Activated CD8-positive, alpha-beta memory T cell treated with anti-CD3 and anti-CD28 coated beads, Interleukin-2, amount 50 U/mL, for 24 hours (primary cell): ENCODE measurements at regions not wholly inside any gene's neighbourhood (a gene's known extent, or its start where the extent isn't known, plus 50 kb on each side); places are given as distances from the start of the nearest gene placed in this dataset.
"Not testable (repeated sequence)": the region's sequence is repeated elsewhere in the genome, so short reads cannot be mapped to it uniquely, and the experiment has no call there.

Experiments
- DNase-seq: peaks from one replicate; pipeline ENCODE4 v3.0.0-alpha.2; 2020; ENCODE audit errors: extremely low read depth

- not testable (repeated sequence) for DNase-seq
These were observed 350.0 kb downstream of the GOLGA6L6 start for GRCh38 chr15:20191508-20192125.

DNA sequence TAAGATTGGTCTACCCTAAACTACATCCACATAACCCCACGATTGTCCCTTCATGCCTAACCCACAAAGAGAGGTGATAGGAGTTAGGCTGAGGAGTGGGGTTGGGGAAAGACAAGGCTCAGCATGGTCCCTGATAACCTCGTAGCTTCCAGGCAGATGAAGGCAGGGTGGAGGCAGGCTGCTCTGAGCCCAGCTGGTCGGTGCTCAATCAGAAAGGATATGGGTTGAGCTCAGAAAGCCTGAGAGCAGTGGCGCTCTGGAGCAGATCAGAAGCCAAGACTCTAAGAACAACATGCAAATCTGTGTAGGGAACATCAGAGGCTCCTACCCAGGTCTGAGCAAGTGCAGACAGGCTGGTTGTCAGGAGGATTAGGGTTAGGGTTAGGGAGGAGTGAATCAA lies 353.0 kb downstream of the GOLGA6L6 start:
- DNase-seq = not testable (repeated sequence)

GRCh38 chr15:20187370-20188355 lies 353.9 kb downstream of the GOLGA6L6 start:
- not testable (repeated sequence) for DNase-seq

DNA sequence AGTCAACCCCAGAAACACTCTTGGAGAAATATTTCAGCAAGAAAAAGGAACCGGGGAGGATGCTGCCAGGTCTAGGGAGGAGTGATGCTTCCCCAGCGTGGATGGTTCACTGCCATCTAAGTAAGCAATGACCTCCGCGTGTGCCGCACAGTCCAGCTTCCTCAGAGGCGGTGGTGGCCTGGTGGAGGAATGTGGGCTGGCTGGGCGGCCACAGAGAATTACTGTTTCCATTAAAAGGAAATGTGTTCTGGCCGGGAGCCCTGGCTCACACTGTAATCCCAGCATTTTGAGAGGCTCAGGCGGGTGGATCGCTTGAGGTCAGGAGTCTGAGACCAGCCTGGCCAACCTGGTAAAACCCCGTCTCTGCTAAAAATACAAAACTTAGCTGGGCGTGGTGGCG lies 356.7 kb downstream of the GOLGA6L6 start:
- DNase-seq = not testable (repeated sequence)

DNA sequence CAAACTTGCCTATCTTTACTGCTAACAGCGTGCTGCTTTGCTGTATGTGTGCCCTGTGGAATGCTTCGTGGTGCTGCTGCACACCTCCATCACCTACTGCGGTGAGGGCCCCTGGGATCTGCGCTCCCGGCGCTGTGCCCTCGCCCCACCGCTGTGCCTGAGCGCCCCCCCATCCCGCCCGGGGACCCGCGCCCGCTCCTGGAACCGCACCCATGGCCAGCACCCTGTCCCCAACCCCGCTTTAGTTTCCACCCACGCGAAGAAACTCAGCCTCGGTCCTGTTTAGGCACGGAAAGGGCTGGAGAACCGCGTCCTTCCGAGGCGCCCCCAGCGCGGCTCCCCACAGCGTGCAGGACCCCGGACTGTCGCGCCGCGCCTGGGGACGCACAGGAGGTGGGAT lies 373.4 kb downstream of the GOLGA6L6 start:
- DNase-seq = not testable (repeated sequence)

DNA sequence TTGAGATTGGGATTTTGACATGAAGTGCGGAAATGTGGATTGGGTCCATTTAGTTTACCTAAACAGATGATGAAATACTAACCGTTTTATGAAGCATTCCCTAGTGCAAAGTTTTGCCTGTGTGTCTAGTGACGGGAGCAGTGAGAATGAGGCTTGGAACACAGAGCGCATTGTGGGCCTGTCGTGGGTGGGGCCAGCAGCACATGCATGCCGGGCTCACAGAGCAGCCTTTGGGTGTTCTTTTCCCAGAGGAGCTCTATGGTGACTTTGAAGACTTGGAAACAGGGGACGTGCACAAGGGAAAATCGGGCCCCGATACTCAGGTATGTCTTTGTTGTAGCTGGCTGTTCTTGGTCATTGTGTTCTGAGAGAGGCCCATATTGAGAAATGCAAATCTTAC lies 388.1 kb downstream of the GOLGA6L6 start:
- not testable (repeated sequence) for DNase-seq

DNA sequence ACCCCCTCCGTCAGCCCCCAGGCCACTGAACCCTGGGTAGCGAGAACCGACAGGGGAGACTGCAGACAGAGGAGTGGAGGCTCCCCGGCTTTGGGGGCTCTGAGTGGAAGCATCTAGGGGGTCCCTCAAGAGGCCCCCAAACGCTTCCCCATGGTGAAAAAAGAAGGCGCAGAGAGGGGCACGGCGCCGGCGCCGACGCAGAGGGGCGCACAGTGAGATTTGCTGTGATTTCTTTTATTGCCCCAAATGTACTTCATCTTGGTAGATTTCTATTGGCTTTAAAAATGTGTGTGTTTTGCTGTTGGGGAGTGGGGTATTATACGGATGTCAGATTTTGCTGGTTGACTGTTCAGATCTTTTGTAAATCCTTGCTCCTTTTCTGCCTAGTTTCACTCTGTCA lies 392.9 kb downstream of the GOLGA6L6 start:
- not testable (repeated sequence) for DNase-seq

GRCh38 chr15:20148008-20148407 lies 393.6 kb downstream of the GOLGA6L6 start:
- not testable (repeated sequence) for DNase-seq

DNA sequence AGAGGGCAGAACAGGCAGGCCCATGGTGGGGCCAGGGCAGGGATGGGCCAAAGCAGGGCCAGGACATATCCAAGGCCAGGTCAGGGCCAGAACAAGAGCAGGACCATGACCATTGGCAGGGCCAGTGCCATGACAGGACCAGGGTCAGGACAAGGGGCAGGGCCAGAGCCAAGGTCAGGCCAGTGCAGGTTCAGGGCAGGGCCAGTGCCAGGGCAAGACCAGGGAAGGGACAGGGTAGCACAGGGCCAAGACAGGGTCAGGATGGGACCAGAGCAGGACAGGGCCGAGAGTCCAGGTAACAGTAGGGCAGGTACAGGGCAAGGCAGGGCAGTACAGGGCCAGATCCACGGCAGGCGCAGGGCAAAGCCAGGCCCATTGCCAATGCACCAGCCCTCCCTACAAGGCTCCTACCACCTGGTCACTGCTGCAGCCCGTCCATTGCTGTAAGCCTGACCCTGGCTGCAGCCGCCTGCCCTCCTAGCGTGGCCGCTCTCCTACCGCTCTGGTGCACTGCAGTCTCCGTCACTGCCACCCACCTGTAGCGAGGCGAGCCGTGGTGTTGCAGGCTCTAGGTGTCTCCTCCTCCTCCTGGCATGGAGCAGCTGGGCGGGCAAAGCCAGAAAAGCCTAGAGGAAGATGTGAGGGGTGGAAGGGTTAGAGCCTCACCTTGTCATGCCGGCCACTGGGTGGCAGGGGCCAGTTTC lies 397.1 kb downstream of the GOLGA6L6 start:
- DNase-seq = not testable (repeated sequence)

- not testable (repeated sequence) for DNase-seq
These were observed 398.7 kb downstream of the GOLGA6L6 start for GRCh38 chr15:20142906-20143305.

DNA sequence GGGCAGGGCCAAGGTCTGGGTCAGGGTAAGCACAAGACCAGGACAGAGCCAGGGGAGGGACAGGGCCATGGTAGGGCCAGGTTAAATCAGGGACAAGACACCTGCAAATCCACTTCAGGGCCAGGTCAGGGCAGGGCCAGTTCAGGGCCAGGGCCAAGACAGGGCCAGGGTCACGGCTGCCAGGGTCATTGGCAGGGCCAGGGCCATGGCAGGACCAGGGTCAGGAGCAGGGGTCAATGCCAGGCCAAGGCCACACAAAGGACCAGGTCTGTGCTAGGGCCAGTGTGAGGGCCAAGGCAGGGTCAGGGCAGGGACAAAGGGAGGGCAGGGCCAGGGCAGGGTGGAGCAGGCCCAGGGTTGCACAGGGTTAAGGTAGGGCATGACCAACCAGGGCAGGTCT lies 399.2 kb downstream of the GOLGA6L6 start:
- DNase-seq = not testable (repeated sequence)

DNA sequence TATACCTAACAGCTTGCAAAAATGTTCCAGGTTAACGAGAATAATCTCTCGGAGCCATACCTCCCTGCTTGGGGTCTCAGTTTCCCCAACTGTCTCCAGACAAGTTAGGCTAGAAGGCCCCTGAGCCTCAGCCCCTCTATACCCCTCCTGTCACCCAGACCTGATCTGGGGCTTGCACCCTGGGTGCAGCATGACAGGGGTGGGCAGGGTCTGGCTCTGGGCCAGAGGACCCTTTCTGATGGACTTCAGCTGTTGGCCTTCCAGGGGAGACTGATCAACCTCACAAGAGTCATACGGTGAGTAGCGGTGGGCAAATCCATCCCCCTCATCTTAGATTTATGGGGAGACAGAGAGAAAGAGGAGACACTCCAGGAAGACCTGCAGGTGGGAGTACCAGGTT lies 416.9 kb downstream of the GOLGA6L6 start:
- DNase-seq = not testable (repeated sequence)

GRCh38 chr15:20106026-20106425 lies 435.6 kb downstream of the GOLGA6L6 start:
- DNase-seq = no peak

GRCh38 chr15:20105011-20105990 lies 436.3 kb downstream of the GOLGA6L6 start:
- not testable (repeated sequence) for DNase-seq

DNA sequence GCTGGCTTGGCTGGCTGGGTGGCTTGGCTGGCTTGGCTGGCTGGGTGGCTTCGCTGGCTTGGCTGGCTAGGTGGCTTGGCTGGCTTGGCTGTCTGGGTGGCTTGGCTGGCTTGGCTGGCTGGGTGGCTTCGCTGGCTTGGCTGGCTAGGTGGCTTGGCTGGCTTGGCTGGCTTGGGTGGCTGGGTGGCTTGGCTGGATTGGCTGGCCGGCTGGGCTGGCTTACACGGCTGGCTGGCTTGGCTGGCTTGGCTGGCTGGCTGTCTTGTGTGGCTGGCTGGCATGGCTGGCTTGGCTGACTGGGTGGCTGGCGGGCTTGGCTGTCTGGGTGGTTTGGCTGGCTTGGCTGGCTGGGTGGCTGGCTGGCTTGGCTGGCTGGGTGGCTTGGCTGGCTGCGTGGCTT lies 437.0 kb downstream of the GOLGA6L6 start:
- DNase-seq = not testable (repeated sequence)

DNA sequence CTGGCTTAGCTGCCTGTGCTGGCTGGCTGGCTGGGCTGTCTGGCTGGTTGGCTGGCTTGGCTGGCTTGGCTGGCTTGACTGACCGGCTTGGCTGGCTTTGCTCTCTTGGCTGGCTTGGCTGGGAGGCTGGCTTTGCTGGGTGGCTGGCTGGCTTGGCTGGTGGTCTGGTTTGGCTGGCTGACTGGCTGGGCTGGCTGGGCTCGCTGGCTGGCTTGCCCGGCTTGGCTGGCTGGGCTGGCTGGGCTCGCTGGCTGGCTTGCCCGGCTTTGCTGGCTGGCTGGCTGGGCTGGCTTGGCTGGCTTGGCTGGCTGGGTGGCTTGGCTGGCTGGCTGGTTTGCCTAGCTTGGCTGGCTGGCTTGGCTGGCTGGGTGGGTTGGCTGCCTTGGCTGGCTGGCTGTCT lies 438.7 kb downstream of the GOLGA6L6 start:
- DNase-seq = not testable (repeated sequence)

- not testable (repeated sequence) for DNase-seq
These were observed 439.4 kb downstream of the GOLGA6L6 start for GRCh38 chr15:20102209-20102608.

GRCh38 chr15:20101281-20101680 lies 440.3 kb downstream of the GOLGA6L6 start:
- not testable (repeated sequence) for DNase-seq

- not testable (repeated sequence) for DNase-seq
These were observed 440.9 kb downstream of the GOLGA6L6 start for GRCh38 chr15:20100604-20101270.

DNA sequence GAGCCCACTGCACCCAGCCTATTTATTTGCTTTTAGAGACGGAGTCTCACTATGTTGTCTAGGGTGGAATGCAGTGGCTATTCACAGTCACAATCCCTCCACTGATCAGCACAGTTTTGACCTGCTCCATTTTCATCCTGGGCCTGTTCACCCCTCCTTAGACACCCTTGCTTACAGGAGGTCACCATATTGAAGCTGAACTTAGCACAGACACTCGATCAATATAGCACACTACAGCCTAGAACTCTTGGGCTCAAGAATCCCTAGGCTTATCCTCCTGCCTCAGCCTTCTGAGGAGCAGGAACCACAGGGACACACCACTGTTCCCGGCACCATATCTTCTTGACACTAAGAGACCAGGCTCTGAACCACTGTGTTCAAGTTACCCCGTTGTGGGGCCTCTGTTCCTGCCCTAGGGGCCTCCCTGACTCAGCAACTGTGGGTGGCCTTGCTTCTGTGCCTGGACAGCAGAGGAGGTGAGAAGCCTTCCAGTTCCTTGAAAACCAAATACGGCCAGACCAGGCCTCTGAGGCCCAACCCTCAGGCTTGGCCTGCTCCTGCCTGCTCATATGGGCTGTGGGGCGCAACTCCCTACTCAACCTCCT lies 445.8 kb downstream of the GOLGA6L6 start:
- DNase-seq = not testable (repeated sequence)
